ENCODE measurements at regions not wholly inside any gene's neighbourhood (a gene's known extent, or its start where the extent isn't known, plus 50 kb on each side); places are given as distances from the start of the nearest gene placed in this dataset.
"Not testable (repeated sequence)": the region's sequence is repeated elsewhere in the genome, so short reads cannot be mapped to it uniquely, and the experiment has no call there.

- DNase-seq (ENCODE audit: low read depth, low spot score) = no peak
Observed at GRCh38 chr17:13106171-13106570, 88.3 kb upstream of the ELAC2 start.

GRCh38 chr17:13104576-13104975 is 86.7 kb upstream of the ELAC2 start:
- no peak overlapping the region for H3K27ac ChIP-seq

More at GRCh38 chr17:13106171-13106570, 88.3 kb upstream of the ELAC2 start:
- no peak overlapping the region for H3K27ac ChIP-seq

GRCh38 chr17:13102477-13102876 is 84.7 kb upstream of the ELAC2 start:
- no peak overlapping the region for H3K27ac ChIP-seq
- no peak for DNase-seq (ENCODE audit: low read depth, low spot score)

More at GRCh38 chr17:13104576-13104975, 86.7 kb upstream of the ELAC2 start:
- DNase-seq (ENCODE audit: low read depth, low spot score) = no peak

- DNase-seq (ENCODE audit: low read depth, low spot score) = no peak
- H3K27ac ChIP-seq = no peak overlapping the region
Observed at GRCh38 chr17:13099926-13100325, 82.1 kb upstream of the ELAC2 start.

GRCh38 chr17:13099089-13099735 is 81.4 kb upstream of the ELAC2 start:
- H3K27ac ChIP-seq = no peak overlapping the region
- no peak for DNase-seq (ENCODE audit: low read depth, low spot score)

GRCh38 chr17:13096291-13096690 is 78.5 kb upstream of the ELAC2 start:
- no peak overlapping the region for H3K27ac ChIP-seq
- no peak for DNase-seq (ENCODE audit: low read depth, low spot score)

GRCh38 chr17:13092010-13092409 is 74.2 kb upstream of the ELAC2 start:
- not testable (repeated sequence) for H3K27ac ChIP-seq; DNase-seq (ENCODE audit: low read depth, low spot score)

- no peak overlapping the region for H3K27ac ChIP-seq
- no peak for DNase-seq (ENCODE audit: low read depth, low spot score)
Observed at GRCh38 chr17:13088666-13089065, 70.8 kb upstream of the ELAC2 start.

GRCh38 chr17:13087802-13088201 is 70.0 kb upstream of the ELAC2 start:
- no peak for DNase-seq (ENCODE audit: low read depth, low spot score)

GRCh38 chr17:13086142-13086769 is 68.4 kb upstream of the ELAC2 start:
- H3K27ac ChIP-seq = no peak overlapping the region
- DNase-seq (ENCODE audit: low read depth, low spot score) = no peak

More at GRCh38 chr17:13087802-13088201, 70.0 kb upstream of the ELAC2 start:
- no peak overlapping the region for H3K27ac ChIP-seq

- DNase-seq (ENCODE audit: low read depth, low spot score) = no peak
- H3K27ac ChIP-seq = no peak overlapping the region
Observed at GRCh38 chr17:13085578-13085977, 67.8 kb upstream of the ELAC2 start.

- no peak for DNase-seq (ENCODE audit: low read depth, low spot score)
- H3K27ac ChIP-seq = no peak overlapping the region
Observed at GRCh38 chr17:13084420-13084819, 66.6 kb upstream of the ELAC2 start.

GRCh38 chr17:13078591-13079385 is 61.0 kb upstream of the ELAC2 start:
- no peak overlapping the region for H3K27ac ChIP-seq
- DNase-seq (ENCODE audit: low read depth, low spot score) = no peak

GRCh38 chr17:13076905-13077304 is 59.1 kb upstream of the ELAC2 start:
- no peak overlapping the region for H3K27ac ChIP-seq
- no peak for DNase-seq (ENCODE audit: low read depth, low spot score)

GRCh38 chr17:13074026-13074425 is 56.2 kb upstream of the ELAC2 start:
- no peak overlapping the region for H3K27ac ChIP-seq
- peak; percentile 10 for DNase-seq (ENCODE audit: low read depth, low spot score)

- no peak overlapping the region for H3K27ac ChIP-seq
- DNase-seq (ENCODE audit: low read depth, low spot score) = no peak
Observed at GRCh38 chr17:13073018-13073417, 55.2 kb upstream of the ELAC2 start.

- no peak for DNase-seq (ENCODE audit: low read depth, low spot score)
- no peak overlapping the region for H3K27ac ChIP-seq
Observed at GRCh38 chr17:13070732-13071131, 52.9 kb upstream of the ELAC2 start.

- no peak for DNase-seq (ENCODE audit: low read depth, low spot score)
Observed at GRCh38 chr17:13067629-13068303, 49.9 kb upstream of the ELAC2 start.

More at GRCh38 chr17:13067629-13068303, 49.9 kb upstream of the ELAC2 start:
- no peak overlapping the region for H3K27ac ChIP-seq

Data from epithelial cell of prostate (primary cell).